ENCODE measurements at regions not wholly inside any gene's neighbourhood (a gene's known extent, or its start where the extent isn't known, plus 50 kb on each side); places are given as distances from the start of the nearest gene placed in this dataset.
"Not testable (repeated sequence)": the region's sequence is repeated elsewhere in the genome, so short reads cannot be mapped to it uniquely, and the experiment has no call there.

DNA sequence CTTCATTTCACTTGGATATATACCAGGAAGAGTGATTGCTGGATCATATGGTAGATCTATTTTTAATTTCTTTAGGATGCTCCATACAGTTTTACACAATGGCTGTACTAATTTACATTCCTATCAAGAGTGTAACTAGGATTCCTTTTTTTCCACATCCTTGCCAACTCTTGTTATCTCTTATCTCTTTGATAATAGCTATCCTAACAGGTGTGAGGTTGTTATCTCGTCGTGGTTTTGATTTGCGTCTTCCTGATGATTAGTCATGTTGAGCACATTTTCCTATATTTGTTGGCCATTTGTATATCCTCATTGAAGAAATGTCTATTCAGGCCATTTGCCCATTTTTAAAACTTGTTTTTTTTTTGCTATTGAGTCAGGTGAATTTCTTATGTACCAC is 552.4 kb downstream of the RFPL4B start:
- no peak for DNase-seq

DNA sequence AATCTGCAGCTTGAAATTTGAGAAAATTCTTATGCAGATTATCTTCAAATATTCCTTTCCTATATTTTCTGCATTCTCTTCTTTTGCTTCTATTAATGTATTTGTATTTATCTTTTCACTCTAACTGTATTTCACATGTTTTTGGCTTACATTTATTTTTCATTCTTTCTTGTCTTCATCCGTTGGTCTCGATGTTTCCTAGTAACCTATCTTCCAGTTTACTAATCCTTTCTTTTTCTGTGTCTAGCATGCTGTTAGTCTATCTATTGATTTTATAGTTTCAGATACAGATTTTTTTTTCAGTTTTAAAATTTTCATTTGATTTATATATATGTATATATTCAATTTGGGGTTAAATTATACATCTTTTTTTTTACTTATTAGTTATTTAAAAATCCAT is 556.2 kb downstream of the RFPL4B start:
- DNase-seq: no peak

DNA sequence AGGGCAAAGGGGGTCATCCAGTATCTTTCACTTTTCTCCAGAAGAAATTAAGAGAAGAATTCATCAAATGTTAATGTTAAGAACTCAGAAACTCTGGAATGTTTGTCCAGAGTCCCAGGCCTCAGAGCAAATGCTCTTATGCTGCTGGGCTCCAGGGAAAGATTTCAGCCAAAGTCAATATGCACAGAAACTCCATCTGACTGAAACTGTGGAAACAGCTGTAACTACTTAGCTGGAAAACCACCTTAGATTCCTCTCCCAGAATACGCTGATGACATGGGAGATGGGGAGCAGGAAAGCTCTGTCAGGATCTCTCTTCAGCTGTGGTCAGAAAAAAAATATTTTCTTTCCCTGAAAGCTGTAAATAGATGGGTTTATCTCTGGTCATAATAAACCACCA is 559.6 kb downstream of the RFPL4B start:
- DNase-seq: no peak

DNA sequence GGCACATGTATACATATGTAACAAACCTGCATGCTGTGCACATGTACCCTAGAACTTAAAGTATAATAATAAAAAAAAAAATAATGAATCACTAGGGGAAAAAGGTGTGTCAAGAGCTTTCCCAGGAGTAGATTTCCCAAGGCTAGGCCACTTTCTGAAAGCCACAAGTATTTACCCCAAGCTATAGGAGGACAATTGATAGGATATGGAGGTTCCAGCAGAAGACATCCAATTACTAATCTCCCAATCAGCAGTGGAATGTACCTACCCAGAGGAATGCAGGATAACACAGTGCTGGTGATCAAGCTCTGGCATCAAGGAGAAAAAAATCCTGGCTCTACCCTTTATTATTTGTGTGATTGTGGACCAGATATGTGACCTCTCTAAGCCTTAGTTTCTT is 562.7 kb downstream of the RFPL4B start:
- no peak for DNase-seq

DNA sequence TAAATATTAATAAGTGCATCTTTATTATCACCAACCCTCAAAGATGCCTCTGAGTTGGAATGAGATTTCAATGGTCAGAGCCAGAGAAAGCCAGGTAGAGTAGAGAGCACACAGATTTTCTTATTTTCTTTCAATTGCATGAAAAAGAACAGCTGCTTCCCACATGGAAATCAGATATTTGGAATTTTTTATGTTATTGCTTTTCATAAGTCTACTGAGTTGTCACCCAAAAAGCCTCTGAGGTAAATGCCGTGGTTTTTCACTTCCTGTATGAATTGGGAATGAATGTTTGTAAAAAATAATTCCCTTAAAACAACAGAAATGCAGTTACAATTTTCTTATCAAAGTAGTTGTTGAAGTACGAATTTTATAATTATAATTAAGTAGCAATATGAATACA is 563.1 kb downstream of the RFPL4B start:
- DNase-seq: no peak

DNA sequence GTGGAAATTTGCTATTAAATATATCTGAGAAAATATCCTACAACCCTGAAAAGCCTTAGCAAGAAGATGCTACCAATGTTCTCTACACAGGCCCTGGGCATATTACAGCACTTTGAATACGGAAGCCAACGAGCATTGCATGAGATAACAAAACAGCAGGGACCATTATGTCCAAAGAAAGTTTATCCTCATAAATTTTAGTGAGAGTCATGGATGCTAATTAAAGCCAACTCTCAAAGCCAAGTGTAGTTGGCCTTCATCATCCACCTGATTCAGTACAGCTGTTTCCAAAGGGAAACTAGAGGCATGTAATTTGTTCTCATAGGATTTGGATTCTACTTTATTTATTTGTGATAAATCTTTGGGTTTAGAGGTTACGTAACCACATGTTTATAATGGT is 564.8 kb downstream of the RFPL4B start:
- DNase-seq: no peak

DNA sequence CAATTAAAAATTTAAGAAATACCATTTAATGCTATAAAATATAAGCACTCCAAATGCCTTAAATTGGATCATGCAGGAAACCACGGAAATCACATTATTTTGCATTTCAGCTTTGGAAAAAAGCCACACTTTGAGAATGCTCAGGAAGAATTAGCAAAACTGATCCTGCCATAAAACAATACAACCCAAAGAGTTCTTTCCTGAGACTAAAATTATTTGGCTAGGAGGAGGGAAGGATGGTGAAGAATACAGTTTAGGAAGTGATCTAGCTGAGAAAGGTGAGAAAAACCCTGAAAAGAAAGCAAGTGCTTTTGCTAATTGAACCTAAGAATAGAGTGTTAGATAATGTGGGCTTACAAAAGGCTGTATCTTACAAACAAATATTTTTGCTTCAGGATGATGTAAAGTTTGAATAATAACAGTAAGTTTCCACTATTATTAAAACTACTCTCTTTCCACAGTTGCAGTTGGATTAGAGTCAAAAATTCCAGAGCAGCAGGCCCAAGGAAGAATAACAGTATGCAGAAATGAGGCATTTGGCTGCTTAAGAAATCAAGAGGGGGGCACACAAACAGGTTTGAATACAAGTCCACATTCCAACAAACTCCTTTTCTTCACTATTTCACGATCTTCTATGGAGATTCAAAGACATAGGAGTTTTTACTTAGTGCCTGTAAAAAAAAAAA is 565.4 kb downstream of the RFPL4B start:
- no peak for DNase-seq

DNA sequence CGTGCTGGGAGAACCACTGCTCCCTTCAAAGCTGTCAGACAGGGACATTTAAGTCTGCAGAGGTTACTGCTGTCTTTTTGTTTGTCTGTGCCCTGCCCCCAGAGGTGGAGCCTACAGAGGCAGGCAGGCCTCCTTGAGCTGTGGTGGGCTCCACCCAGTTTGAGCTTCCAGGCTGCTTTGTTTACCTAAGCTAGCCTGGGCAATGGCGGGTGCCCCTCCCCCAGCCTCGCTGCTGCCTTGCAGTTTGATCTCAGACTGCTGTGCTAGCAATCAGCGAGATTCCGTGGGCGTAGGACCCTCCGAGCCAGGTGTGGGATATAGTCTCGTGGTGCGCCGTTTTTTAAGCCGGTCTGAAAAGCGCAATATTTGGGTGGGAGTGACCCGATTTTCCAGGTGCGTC is 572.6 kb downstream of the RFPL4B start:
- DNase-seq: not testable (repeated sequence)

DNA sequence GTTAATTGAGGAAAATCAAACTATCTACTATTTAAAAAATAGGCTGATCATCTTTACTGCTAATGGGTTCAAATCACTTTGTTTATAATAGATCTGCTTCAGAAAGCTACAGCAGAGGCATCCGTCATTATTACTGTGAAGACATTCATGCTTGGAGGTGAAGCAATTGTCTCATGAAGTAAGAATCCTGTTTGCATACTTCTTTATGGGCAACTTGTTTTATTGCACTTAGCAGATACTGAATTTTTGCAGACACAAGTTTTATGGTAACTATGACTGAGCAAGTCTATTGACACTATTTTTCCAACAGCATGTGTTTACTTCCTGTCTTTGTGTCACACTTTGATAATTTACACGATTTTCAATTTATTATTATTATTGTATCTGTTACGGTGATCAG is 573.9 kb downstream of the RFPL4B start:
- DNase-seq: no peak

DNA sequence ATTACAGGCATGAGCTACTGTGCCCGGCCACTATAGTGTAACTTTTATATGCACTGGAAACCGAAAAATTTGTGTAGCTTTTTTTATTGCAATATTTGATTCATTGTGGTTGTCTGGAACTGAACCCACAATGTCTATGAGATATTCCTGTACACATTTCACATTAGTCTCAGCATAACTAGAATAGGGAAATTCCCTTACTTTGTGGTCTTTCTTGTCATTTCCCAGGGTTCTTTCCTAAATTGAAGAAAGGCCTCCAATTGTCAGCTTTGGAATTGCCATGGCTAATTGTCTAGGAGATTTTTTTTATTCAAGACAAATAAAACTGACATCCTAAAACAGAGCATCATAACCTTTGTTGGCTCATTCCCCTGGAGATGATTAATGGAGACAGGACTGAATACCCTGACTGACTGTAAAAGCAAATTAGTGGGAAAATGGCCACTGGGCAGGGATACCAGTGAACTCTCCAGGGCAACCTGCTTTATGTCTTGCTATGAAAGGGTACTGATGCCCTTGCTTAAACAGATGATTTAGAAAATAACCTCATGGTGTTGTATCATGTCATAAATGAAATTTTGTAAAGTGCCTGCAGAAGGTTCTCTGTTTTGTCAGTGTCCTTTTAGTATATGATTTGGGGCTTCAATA is 576.9 kb downstream of the RFPL4B start:
- no peak for DNase-seq

DNA sequence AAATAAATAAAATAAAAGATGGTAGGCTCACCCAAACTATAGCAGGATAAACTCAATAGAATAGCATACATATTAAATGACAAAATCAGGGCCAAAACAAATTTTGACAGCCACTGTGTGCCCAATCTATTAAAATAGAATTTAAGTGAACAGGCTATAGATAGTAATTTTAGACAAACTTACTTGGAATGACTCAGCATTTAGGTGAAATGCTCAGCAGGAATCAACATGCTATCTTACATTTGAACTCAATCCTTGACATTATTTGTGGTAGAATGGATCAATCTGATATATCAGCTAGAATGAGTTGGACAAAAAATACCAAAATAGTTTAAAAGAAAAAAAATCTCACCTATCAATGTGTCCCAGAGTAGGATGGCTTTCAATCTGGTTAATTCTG is 578.6 kb downstream of the RFPL4B start:
- DNase-seq: no peak

DNA sequence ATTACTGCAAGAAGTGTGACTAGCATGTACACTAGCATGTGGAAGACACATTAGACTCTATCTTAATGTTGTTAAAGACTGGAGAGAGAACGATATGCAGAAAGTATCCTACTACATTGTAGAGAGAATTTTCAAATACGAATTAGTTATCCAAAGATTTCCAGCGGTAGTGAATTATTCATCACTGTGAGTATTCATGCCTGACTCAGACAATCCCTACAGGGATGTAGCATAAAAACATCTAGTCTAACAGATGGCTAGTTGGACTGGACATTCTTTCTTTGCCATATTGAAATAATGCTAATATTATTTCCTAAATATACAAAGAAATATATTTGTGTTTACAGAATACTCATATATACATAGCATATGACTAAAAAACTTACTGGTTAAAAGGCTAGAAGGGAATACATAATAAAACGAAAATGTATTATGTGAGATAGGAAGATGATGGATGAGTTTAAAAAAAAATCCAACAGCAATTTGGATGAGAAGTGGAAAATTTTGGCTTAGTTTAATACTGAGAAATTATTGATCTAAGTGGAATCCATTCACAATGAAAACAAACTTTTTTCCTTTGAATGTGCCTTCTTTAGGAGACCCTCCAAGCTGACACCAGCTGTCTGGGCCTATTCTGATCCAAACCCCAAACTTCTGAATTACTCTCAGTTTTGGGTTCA is 580.7 kb downstream of the RFPL4B start:
- no peak for DNase-seq

DNA sequence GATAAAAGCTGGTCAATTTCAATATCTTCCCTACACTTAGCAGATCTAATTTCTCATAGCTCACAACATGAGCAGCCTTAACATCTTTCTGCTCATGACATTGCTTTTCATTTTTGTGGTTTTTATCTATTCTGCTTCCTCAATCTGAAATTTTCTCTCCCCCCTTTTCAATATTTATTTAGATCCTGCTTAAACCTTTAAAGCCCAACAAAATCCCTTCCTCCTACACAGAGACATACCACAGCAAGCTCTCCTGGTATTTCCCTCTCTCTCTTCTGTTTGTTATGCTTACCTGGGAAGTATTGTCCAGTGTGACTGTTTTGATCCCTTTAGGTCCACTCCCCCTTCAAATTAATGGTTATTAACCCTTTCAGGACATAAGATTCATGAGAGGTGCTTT is 582.5 kb downstream of the RFPL4B start:
- DNase-seq: no peak

DNA sequence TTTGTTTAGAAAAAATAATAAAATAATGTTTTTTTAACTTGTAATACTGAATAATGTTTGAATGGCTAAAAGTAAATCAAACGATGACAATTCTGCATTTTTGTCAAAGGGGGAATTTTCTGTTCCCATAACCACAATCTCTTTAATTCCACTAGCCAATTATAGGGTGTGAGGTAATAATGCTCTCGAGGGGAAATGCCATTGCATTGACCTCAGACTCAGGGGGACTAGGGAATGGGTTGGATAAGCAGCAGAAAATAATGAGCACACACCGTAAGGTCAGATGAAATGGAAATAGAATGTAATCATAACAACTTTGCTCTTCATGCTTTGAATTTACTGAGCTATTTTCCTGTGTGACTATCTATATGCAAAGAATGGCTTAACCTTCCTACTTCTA is 584.7 kb downstream of the RFPL4B start:
- no peak for DNase-seq

DNA sequence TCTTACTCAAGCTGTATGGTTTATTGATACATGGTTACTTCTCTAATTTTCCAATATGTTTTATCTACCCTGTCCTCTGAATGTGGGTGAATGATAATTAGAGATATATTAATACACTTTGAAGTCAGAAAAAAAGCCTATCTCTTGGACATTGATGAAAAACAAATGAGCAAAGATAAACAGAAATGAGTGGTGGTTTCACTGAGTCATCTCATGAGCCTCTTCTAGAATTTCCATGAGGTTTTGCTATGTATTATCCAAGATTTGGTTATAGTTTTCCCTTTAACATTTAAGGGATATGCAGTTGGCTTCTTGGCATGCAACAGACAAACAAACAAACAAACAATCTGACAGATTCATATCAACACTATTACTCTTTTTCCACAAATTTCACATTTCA is 586.8 kb downstream of the RFPL4B start:
- no peak for DNase-seq

DNA sequence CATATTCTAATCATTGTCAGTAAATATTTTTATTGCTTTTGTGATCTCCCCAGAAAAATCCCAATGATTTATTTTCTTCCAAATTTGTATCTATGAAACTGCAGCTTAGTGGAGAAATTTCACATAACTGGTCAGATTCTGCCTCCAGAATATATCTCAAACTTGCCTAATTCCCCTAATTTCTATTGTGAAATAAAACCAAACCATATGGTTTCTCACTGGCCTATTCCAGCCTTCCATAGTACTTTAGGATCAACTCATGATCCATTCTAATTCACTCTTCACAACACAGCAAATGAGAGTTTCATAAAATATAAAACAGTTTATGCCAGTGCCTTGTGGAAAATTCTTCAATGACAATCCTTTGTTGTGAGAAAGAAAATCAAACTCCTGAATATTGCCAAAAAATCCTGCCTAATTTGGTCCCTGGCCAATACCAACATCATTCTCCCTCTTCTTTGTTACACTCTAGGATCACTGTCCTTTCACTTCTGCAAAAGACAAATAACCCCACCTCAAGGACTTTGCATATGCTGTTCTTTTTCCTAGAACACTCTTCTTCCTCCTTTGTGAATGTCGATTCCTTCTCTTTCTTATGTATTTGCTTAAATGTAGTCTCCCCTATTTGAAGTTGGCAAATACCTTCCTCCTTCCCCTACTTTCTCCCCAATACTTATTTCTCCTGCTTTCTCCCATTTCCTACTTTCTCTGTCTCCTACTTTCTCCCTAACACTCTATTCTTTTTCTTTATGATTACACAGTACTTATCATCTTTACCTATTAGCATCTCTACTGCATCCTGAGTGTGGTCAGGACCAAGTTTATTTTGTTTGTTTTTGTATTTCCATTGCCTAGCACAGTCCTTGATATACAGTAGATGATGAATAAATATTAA is 587.5 kb downstream of the RFPL4B start:
- no peak for DNase-seq

DNA sequence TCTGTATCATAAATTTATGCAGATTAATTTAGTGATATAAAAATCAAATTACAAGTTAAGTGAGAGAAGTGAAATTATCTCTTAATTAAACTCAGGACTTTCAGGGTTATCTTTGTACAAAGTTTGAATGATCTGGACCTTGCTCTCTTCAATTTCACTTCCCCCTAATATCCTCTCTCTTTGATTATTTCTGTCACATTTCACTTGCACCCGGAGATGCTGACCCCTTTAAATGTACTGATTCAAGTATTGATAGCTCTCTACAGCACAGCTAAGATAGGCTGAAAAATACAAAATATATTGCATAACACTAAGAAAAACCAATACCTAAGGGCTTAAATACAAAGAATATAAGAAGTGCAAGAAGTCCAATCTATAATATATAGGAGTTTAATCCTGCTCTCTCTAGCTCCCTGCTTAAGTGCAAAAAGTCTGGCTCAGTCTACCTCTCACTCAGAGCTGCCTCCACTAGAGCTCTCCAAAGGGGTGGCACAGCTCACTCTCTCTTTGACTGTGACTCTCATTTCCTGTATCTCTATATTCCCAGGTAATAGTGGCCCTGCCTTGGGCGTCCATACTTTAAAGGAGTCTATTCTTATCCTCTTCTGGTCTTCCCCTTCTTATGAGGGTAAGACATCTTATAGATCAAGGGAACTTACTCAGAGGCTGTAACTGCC is 588.4 kb downstream of the RFPL4B start:
- DNase-seq: no peak

DNA sequence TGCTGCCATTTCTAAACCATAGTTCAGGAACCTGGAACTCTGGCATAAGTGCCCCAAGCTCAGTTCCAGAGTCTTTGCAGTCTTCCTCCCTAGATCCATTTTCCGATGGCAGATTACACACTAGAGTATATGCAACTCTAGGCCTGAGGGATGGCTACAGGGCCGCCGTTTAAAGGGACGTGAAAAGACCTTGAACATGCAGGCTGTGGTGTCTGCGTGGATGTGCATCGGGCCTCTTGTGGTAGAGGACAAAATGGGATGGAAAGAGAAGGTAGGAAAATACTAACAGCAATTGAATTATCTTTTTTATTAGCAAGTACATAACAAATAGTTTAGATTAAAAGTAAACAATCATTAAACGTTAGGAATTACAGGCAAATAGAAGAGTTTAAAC is 588.9 kb downstream of the RFPL4B start:
- DNase-seq: no peak

DNA sequence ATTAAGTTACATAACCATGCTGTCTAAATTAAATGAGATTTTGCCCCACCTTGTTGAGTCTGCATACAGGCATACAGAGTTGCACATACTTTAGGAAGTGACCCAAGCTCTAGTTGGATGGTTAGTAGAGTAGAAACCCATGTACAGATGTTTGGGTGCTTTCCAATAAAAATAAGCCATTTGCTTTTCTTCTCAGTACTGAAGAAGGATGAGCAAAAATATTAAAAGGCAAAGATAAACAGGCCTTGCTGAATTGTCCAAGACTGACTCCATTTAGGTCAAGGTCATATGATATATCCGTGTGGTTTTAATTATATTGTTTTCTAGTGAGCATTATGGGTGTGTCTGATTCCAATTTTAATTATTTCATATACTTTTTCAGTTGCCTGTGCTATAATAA is 589.4 kb downstream of the RFPL4B start:
- DNase-seq: no peak

DNA sequence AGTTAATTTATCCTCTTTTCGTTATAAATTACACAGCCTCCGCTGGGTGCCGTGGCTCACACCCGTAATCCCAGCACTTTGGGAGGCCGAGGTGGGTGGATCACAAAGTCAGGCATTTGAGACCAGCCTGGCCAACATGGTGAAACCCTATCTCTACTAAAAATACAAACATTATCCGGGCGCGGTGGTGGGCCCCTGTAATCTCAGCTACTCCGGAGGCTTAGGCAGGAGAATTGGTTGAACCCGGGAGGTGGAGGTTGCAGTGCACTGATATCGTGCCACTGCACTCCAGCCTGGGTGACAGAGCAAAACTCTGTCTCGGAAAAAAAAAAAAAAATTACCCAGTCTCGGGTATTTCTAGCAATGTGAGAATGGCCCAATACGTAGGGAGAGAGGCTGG is 590.6 kb downstream of the RFPL4B start:
- not testable (repeated sequence) for DNase-seq

DNA sequence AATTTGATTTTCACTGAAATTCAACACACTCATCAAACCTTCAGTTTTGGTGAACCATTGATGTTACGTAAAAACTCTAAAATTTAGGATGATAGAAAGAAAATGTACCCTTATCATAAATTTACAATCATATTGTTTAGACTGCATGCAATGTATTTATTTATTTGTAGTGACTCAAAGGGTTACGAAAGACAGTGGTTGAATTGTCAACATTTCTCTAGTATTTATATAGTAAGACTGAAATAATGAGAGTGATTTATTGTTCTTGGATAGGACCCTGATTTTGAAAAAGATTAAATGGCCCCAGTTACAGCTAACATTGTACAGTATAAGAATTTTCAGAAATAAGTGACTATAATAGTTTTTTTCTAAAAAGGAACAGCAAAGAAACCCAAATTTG is 591.5 kb downstream of the RFPL4B start:
- DNase-seq: no peak

DNA sequence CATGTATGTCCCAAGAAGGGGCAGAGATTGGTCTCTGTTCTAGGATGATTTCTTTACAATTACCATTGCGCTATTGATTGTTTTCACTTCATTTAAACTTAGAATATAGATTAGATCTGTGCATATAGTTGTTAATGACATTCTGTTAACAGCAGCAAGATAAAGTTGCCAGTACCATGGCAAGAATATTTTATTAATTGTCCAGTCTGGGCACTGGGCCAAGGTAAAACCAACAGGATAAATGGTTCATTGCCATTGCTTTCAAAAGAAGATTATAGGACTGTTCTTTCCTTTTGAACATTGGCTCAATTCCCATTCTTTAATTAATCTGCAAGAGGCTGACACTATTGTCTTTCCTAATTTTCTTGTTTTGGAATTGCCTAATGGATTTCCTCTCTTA is 592.4 kb downstream of the RFPL4B start:
- DNase-seq: no peak

DNA sequence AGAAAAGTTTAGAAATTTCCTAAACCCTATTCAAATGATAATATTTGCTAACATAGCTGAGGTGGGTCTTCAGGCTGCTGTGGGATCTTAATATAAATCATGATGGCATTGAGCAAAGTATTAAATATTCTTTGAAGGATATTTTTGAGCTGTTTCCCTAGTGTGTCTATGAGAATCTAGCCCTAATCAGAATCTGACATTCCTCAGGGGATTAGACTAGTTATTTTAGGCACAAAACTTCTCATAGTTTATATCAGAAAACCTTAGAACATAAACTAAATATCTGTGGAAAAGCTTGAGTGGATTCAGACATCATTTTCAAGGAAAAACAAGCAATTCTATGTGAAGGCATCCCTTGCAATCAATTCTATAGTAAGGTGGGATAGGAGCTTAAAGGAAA is 594.5 kb downstream of the RFPL4B start:
- DNase-seq: no peak

Data from amniotic stem cell (primary cell).